ENCODE measurements at regions not wholly inside any gene's neighbourhood (a gene's known extent, or its start where the extent isn't known, plus 50 kb on each side); places are given as distances from the start of the nearest gene placed in this dataset.

DNA sequence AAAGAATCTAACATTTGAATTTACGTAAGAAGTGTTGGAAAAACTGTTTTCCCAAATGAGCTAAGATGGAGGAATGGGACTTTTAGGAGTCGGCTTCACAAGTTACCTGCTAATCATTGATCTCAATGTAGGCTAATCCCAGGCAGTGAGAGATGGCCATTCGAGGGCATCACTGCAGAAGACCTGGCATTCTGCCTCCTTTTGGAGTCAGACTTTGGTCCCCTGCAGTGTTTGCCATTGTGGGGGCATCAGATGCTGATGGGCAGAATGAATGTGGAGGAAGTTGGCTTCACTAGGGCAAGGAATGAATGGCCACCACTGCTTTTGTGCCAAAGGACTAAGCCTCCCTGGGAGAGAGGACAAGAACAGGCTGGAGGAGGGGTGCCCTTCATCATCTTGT, 55.7 kb upstream of the NKX2-2 start:
- dilution Hi-C loops (cut with HindIII; ENCODE audit: low sequenced_read_pairs, unreplicated experiment) = no loop called here
- no peak overlapping the region for H4K8ac ChIP-seq (ENCODE audit: low read depth in 2 of 2, low read length in 2 of 2)

More for the DNA sequence above, 55.7 kb upstream of the NKX2-2 start:
- no peak overlapping the region for H4K5ac ChIP-seq (ENCODE audit: low read depth, low read length)
- no peaks in the 10 kb centered on the region for H3K9me3 ChIP-seq (ENCODE audit: control insufficient read depth, insufficient read depth, low read length)
- H3K4me2 ChIP-seq (ENCODE audit: low read depth, low read length) = no peak overlapping the region
- H3K27ac ChIP-seq (ENCODE audit: insufficient read depth, low read length) = no peak overlapping the region
- H4K91ac ChIP-seq (ENCODE audit: insufficient read depth, low read depth, low read length) = no peak overlapping the region
- H3K18ac ChIP-seq (ENCODE audit: low read depth, low read length) = no peak overlapping the region
- no peaks in the 10 kb centered on the region for H3K36me3 ChIP-seq (ENCODE audit: control insufficient read depth, insufficient read depth, low read length)
- no peaks in the 10 kb centered on the region for H3K4me1 ChIP-seq (ENCODE audit: control insufficient read depth, insufficient read depth, low read length)
- H3K79me1 ChIP-seq (ENCODE audit: low read depth in 1 of 2, low read length in 2 of 2) = no peaks in the 10 kb centered on the region
- H3K56ac ChIP-seq (ENCODE audit: extremely low read depth, insufficient read depth, low read length) = no peak overlapping the region
- in situ Hi-C loops (cut with MboI; ENCODE audit: low sequenced_read_pairs) = no loop called here
- ATAC-seq (ENCODE audit: low read depth) = no peak
- no peak overlapping the region for H3K23ac ChIP-seq (ENCODE audit: low read depth, low read length)
- no peak overlapping the region for H3K4ac ChIP-seq (ENCODE audit: low read depth, low read length)
- no peak overlapping the region for H2BK15ac ChIP-seq (ENCODE audit: low read depth, low read length)
- ChIA-PET POLR2A (ENCODE audit: unreplicated experiment) (no interaction called here), CTCF (no interaction called here)
- H2BK5ac ChIP-seq (ENCODE audit: low read depth, low read length, poor library complexity, severe bottlenecking) = no peak overlapping the region
- H3K9me1 ChIP-seq (ENCODE audit: insufficient read depth, low read length) = no peaks in the 10 kb centered on the region
- no TSS peak for BruUV-seq (replicated peaks)
- no peak for DNase-seq
- no peak overlapping the region for H2AK5ac ChIP-seq (ENCODE audit: low read depth, low read length)
- H3K9ac ChIP-seq (ENCODE audit: low read depth, low read length) = no peak overlapping the region
- H4K20me1 ChIP-seq (ENCODE audit: insufficient read depth, low read length) = no peaks in the 10 kb centered on the region
- H2BK20ac ChIP-seq (ENCODE audit: low read depth, low read length) = no peak overlapping the region
- WGBS, 2 experiments (ENCODE audit: extremely low coverage in 2 of 2, insufficient read length in 1 of 2) = 51% methylated on average over 2 of the region's 3 CpGs; no CpG with 5 or more reads in 1 of the 2 experiments
- H2BK120ac ChIP-seq (ENCODE audit: low read depth, low read length) = no peak overlapping the region
- H3K14ac ChIP-seq (replicated peaks; ENCODE audit: low read depth, low read length) = no peak overlapping the region
- no peak overlapping the region for H2AK9ac ChIP-seq (replicated peaks; ENCODE audit: low read depth, low read length, poor library complexity)
- intact Hi-C loops (cut with micrococcal nuclease) = no loop called here
- H3K4me3 ChIP-seq (ENCODE audit: insufficient read depth, low read depth, low read length) = no peak overlapping the region
- no peak overlapping the region for H2AFZ ChIP-seq (replicated peaks; ENCODE audit: low read length, poor library complexity)
- no peak for TF ChIP-seq FOS (IDR thresholded peaks at IDR 0.05; ENCODE audit: low read depth, low read length)
- TF ChIP-seq RCOR1 (IDR thresholded peaks at IDR 0.05; ENCODE audit: insufficient replicate concordance, low read length) = no peak
- TF ChIP-seq POLR2A (IDR thresholded peaks at IDR 0.05; ENCODE audit: low read depth, low read length) = no peak
- TF ChIP-seq RAD21 (IDR thresholded peaks at IDR 0.05; ENCODE audit: low read length) = no peak
- no peak for TF ChIP-seq MAFK (IDR thresholded peaks at IDR 0.05; ENCODE audit: low read depth, low read length)
- no peak for TF ChIP-seq SMC3 (IDR thresholded peaks at IDR 0.05; ENCODE audit: low read depth, low read length)
- TF ChIP-seq CEBPB (IDR thresholded peaks at IDR 0.05; ENCODE audit: low read depth, low read length) = no peak
- TF ChIP-seq USF2 (IDR thresholded peaks at IDR 0.05; ENCODE audit: low read depth, low read length) = no peak
- no peak for TF ChIP-seq RFX5 (IDR thresholded peaks at IDR 0.05; ENCODE audit: low read depth, low read length)
- TF ChIP-seq MXI1 (IDR thresholded peaks at IDR 0.05; ENCODE audit: borderline replicate concordance, low read depth, low read length) = no peak
- TF ChIP-seq MAZ (IDR thresholded peaks at IDR 0.05; ENCODE audit: borderline replicate concordance, low read depth, low read length) = no peak
- no peak for TF ChIP-seq NFE2L2 (IDR thresholded peaks at IDR 0.05; ENCODE audit: low read depth, low read length)
- TF ChIP-seq, protein P1, sequence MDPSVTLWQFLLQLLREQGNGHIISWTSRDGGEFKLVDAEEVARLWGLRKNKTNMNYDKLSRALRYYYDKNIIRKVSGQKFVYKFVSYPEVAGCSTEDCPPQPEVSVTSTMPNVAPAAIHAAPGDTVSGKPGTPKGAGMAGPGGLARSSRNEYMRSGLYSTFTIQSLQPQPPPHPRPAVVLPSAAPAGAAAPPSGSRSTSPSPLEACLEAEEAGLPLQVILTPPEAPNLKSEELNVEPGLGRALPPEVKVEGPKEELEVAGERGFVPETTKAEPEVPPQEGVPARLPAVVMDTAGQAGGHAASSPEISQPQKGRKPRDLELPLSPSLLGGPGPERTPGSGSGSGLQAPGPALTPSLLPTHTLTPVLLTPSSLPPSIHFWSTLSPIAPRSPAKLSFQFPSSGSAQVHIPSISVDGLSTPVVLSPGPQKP (IDR thresholded peaks at IDR 0.05; ENCODE audit: borderline replicate concordance, low read depth, low read length) = no peak
- H3K27me3 ChIP-seq (ENCODE audit: control insufficient read depth, insufficient read depth, low read length) = no peaks in the 10 kb centered on the region

All from IMR-90 (cell line).